Ascending aorta (tissue), 2 donors: ENCODE measurements at regions not wholly inside any gene's neighbourhood (a gene's known extent, or its start where the extent isn't known, plus 50 kb on each side); places are given as distances from the start of the nearest gene placed in this dataset.

ENCODE experiments used
- DNase-seq, 2 donors: peaks; one replicate each; pipeline ENCODE4 v3.0.0-alpha.2; 2019; ENCODE audit warnings: low spot score in 2 of 2
- H3K27ac ChIP-seq, 2 donors: fragments of 200-600 bp; sonication (generic); one replicate each; pipeline ENCODE4 v1.5.1; 2016 to 2017; ENCODE audit warnings: mild to moderate bottlenecking in 1 of 2
- H3K27me3 ChIP-seq: fragments of 200-600 bp; sonication (generic); one replicate; pipeline ENCODE4 v1.5.1; 2017
- H3K36me3 ChIP-seq, 2 donors: fragments of 200-600 bp; sonication (generic); one replicate each; pipeline ENCODE4 v1.5.1; 2016
- H3K4me1 ChIP-seq, 2 donors: fragments of 200-600 bp; sonication (generic); one replicate each; pipeline ENCODE4 v1.5.1; 2016 to 2017; ENCODE audit warnings: mild to moderate bottlenecking in 1 of 2
- H3K4me3 ChIP-seq, 2 donors: fragments of 200-600 bp; sonication (generic); one replicate each; pipeline ENCODE4 v1.5.1; 2016 to 2017; ENCODE audit warnings: mild to moderate bottlenecking in 1 of 2
- H3K9me3 ChIP-seq, 2 donors: fragments of 200-600 bp; sonication (generic); one replicate each; pipeline ENCODE4 v1.5.1; 2016
- CTCF ChIP-seq, 3 experiments: fragments of 200-600 bp in 2 of 3; fragments of 450-650 bp in 1 of 3; sonication (generic) in 2 of 3; IDR thresholded peaks; one replicate each; pipeline ENCODE4 v1.5.1; 2016 to 2019; ENCODE audit warnings: antibody characterized with exemption in 3 of 3, mild to moderate bottlenecking in 1 of 3, moderate library complexity in 1 of 3
- intact Hi-C: fragments of 100-400 bp; cut with DNase I; formaldehyde crosslinking; loops from one replicate; pipeline ENCODE4 v1.15.1; 2023

- H3K9me3 ChIP-seq: no peaks in the 10 kb centered on the region
- H3K4me1 ChIP-seq: no peaks in the 10 kb centered on the region
- no peak overlapping the region for H3K4me3 ChIP-seq
- intact Hi-C loops: no loop called here
- H3K27ac ChIP-seq: no peak overlapping the region
- no peak for DNase-seq
- no peaks in the 10 kb centered on the region for H3K27me3 ChIP-seq
- H3K36me3 ChIP-seq: no peaks in the 10 kb centered on the region
- no peak for TF ChIP-seq CTCF (IDR thresholded peaks at IDR 0.05)
Measured at GRCh38 chr21:14686466-14687267, 140.6 kb upstream of the SAMSN1 start.

GRCh38 chr21:14685568-14685967, 139.5 kb upstream of the SAMSN1 start:
- no peaks in the 10 kb centered on the region for H3K27me3 ChIP-seq
- no peak for DNase-seq
- intact Hi-C loops: no loop called here
- H3K4me1 ChIP-seq: no peaks in the 10 kb centered on the region
- no peaks in the 10 kb centered on the region for H3K9me3 ChIP-seq
- no peak for TF ChIP-seq CTCF (IDR thresholded peaks at IDR 0.05)
- no peak overlapping the region for H3K27ac ChIP-seq
- no peaks in the 10 kb centered on the region for H3K36me3 ChIP-seq
- H3K4me3 ChIP-seq: no peak overlapping the region

- no peaks in the 10 kb centered on the region for H3K9me3 ChIP-seq
- H3K4me3 ChIP-seq: no peak overlapping the region
- DNase-seq: no peak
- no peaks in the 10 kb centered on the region for H3K4me1 ChIP-seq
- no peak for TF ChIP-seq CTCF (IDR thresholded peaks at IDR 0.05)
- H3K27me3 ChIP-seq: no peaks in the 10 kb centered on the region
- H3K27ac ChIP-seq: no peak overlapping the region
- intact Hi-C loops: no loop called here
- H3K36me3 ChIP-seq: no peaks in the 10 kb centered on the region
Measured at GRCh38 chr21:14684071-14684470, 138.0 kb upstream of the SAMSN1 start.

- H3K36me3 ChIP-seq: no peaks in the 10 kb centered on the region
- no peak for TF ChIP-seq CTCF (IDR thresholded peaks at IDR 0.05)
- no peak overlapping the region for H3K27ac ChIP-seq
- H3K27me3 ChIP-seq: no peaks in the 10 kb centered on the region
- H3K9me3 ChIP-seq: no peaks in the 10 kb centered on the region
- intact Hi-C loops: no loop called here
- no peak for DNase-seq
- H3K4me1 ChIP-seq: no peaks in the 10 kb centered on the region
- no peak overlapping the region for H3K4me3 ChIP-seq
Measured at GRCh38 chr21:14683063-14683462, 136.9 kb upstream of the SAMSN1 start.

- no peak for TF ChIP-seq CTCF (IDR thresholded peaks at IDR 0.05)
- DNase-seq: no peak
Measured at GRCh38 chr21:14678973-14679574, 133.0 kb upstream of the SAMSN1 start.

More at GRCh38 chr21:14678973-14679574, 133.0 kb upstream of the SAMSN1 start:
- no peaks in the 10 kb centered on the region for H3K4me1 ChIP-seq
- intact Hi-C loops: no loop called here
- no peaks in the 10 kb centered on the region for H3K27me3 ChIP-seq
- H3K9me3 ChIP-seq: no peaks in the 10 kb centered on the region
- H3K27ac ChIP-seq: no peak overlapping the region
- no peak overlapping the region for H3K4me3 ChIP-seq
- no peaks in the 10 kb centered on the region for H3K36me3 ChIP-seq
